Activated CD8-positive, alpha-beta memory T cell treated with anti-CD3 and anti-CD28 coated beads for 36 hours (primary cell): ENCODE measurements at regions not wholly inside any gene's neighbourhood (a gene's known extent, or its start where the extent isn't known, plus 50 kb on each side); places are given as distances from the start of the nearest gene placed in this dataset.

Experiments used
- CTCF ChIA-PET: fragments of 350-600 bp; sonication (Branson Sonifier 250); formaldehyde crosslinking; loops from one replicate; lab custom pipeline; 2021; ENCODE audit warnings: antibody characterized with exemption; lab: Charles Lee
- POLR2A ChIA-PET: fragments of 350-600 bp; sonication (Branson Sonifier 250); formaldehyde crosslinking; loops from one replicate; lab custom pipeline; 2021; ENCODE audit warnings: antibody characterized with exemption; lab: Charles Lee

DNA sequence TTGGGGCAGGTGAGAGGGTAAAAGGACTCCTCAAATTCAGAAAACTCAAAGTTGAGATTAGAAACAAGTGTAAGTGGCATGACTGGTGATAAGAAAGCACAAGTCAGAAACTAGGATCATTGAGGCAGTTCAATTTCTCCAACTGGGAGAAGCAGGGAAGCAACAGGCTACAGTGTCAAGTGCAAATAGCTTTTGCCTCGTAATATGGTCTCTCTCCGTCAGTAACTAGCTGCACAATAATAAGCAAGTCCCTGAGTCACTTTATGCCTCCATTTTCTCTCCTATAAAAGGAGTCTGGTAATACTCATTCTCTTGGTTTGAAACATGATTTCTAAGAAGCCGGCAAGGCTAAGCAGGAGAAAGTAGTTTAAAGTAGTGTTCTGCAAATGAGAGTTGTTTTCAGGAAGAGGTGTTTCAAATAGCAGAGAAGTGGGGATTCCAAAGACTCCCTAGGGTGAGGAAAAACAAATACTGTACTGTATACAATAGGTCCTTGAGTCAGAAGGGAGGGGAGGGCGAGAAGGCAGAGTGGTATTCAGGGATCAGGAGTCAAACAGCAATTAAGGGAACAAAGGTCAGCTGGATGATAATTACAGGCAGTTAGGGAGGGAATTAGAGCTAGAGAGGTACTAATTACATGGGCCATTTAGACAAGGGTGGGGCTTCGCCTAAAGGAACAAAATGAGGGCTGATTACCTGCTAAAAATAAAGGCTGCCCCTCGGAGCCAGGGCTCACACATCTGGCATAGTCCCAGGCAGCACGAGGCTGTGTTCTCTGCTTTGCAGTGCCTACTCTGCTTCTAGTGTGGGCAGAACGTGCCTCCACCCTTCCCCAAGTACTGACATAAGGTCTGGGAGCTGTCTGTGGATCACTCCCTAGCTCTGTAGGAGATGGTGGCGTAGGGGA, 96.0 kb upstream of the BDNF start:
- ChIA-PET CTCF (no interaction called here), POLR2A (no interaction called here)

DNA sequence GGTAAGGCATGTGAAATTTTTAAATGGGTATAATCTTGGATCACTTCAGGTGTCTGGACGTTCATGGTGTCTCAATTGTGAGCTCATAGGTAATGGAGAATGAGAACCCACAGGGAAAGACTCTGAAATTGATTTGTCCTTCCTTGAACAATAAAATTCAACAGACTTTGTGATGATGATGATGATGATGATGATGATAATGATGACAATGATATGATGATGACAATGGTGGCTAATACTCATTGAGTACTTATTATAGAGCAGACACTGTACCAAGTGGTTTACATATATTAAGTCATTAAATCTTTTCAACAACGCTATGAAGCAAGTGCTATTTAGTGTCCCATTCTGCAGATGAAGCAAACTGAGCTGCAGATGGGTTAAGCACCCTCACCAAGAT, 86.6 kb upstream of the BDNF start:
- POLR2A ChIA-PET = no interaction called here
- CTCF ChIA-PET = no interaction called here

DNA sequence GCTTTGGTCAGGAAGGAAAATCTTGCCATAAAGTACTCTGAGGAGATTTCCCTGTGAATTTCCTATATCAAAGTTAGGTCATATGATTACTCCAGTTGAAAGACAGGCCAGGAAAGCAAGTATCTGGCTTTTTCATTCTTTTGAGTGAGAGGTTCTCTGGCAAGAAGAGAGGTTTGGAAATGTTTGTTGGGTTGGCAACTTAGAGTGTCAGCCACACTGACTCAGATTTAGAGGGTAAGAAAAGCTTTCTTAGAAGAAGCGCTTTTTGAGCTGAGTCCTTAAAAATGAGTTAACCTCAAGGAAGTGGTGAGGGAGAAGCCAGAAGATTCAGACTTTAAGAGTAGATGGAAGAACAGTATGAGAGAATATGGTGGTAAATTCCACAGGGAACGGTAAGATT, 86.1 kb upstream of the BDNF start:
- CTCF ChIA-PET = no interaction called here
- POLR2A ChIA-PET = no interaction called here

DNA sequence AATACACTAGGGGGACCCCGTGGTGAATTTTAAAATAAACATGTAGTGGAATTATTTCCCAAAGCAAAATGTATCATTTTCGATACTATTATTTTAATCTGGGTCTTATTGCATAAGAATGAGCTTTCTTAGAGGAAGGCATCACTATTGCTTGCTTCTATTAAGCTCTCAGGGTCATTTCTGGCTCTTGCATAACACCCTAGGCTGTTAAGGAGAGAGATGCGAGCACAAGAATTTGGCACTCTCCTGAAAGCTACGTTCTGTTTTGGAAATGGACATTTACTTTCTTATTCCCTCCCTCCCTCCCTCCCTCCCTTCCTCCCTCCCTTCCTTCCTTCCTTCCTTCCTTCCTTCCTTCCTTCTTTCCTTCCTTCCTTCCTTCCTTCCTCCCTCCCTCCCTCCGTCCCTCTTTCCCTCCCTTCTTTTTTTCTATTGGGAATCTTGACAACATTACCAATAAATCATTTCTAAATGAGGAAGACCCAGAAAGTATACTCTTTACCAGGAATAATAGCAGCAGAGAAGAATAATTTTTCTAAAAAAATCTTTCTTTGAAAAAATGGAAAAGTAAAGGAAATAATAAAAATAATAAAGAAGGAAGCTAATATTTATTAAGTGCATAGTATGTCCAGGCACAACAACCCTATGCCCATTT, 83.6 kb upstream of the BDNF start:
- ChIA-PET POLR2A (no interaction called here), CTCF (no interaction called here)

GRCh38 chr11:27777033-27777432, 76.8 kb upstream of the BDNF start:
- CTCF ChIA-PET = no interaction called here
- POLR2A ChIA-PET = no interaction called here

DNA sequence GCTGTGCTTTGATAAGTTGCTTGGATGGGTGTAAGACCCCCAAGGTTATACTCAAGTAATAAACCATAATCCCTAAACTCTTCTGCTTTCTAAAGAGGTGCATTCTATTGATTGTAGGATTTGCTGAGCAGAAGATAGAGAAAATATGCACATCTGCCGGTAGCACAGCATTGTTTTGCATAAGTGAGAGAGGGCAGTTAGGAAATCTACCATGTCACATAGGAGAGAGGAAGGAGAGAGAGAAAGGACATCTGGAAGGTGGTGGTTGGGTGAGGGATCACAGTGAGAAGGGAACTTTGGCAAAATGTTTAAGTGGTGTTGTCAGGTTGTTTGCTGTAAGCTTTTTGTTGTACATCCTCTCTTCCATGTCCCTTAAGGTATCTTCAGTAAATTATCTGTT, 73.6 kb upstream of the BDNF start:
- POLR2A ChIA-PET = no interaction called here
- CTCF ChIA-PET = no interaction called here

DNA sequence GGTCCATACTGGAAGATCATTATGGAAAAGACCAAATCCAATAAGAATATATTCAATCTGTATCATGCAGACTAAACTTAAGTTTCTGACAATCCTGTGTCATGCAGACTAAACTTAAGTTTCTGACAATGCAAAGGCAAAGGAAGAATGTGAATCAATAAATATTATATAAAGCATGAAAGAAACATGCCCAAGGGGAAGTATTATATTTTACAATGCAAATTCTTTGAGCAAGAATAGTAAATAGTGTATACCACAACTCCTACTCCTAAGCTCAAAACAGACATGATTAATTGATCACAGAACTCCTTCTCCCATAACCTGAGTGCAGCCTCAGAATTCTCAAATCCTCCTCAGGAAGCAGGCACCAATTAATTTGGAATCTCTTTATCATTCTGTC, 71.3 kb upstream of the BDNF start:
- POLR2A ChIA-PET = no interaction called here
- CTCF ChIA-PET = no interaction called here

- CTCF ChIA-PET = no interaction called here
- POLR2A ChIA-PET = no interaction called here
Observed at GRCh38 chr11:27770576-27770975, 70.3 kb upstream of the BDNF start.

- CTCF ChIA-PET = no interaction called here
- POLR2A ChIA-PET = no interaction called here
Observed at GRCh38 chr11:27763736-27764135, 63.5 kb upstream of the BDNF start.

DNA sequence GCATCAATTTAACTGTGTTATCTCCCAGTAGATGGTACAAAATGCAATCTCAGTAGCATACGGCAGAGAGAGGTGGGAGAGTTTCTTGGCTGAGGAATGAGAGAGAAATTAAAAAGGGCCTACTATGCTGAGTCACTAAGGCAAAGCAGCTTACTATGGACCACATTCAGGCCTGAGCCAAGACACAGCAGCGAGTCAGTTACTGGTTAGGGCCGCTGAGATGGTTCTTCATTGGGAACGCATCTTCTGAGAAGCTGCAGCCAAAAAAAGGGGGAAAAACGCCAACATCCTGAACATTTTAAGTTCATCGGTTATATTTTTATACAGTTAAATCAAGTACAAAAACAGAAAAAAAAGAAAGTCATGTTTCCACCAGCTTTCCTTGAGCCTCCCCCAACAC, 61.1 kb upstream of the BDNF start:
- ChIA-PET CTCF (no interaction called here), POLR2A (no interaction called here)

DNA sequence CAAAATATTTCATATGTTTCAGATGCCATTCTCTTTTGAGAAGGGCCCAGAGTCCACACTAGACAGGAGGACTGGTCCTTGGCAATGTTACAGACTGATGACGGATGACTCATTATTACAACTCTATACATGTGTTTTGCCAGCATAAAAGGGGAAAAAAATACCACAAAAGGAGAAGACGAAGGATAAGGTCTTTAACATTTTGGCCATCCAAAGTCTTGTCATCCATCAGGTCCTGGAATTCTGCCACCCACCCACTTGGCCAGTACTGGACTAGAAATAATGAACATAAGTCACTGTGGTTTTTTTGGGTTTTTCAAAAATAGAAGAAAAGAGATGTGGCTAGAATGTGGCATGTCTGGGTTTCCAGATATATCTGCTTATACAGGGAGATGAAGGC, 57.7 kb upstream of the BDNF start:
- POLR2A ChIA-PET = no interaction called here
- CTCF ChIA-PET = no interaction called here

GRCh38 chr11:27754035-27755017, 54.1 kb upstream of the BDNF start:
- ChIA-PET CTCF (no interaction called here), POLR2A (no interaction called here)
